GM06990 (cell line): ENCODE measurements at regions not wholly inside any gene's neighbourhood (a gene's known extent, or its start where the extent isn't known, plus 50 kb on each side); places are given as distances from the start of the nearest gene placed in this dataset.

ENCODE experiments used
- DNase-seq: peaks from one replicate; pipeline ENCODE4 v3.0.0-alpha.2; 2011; ENCODE audit not compliant: insufficient read length; ENCODE audit errors: extremely low read depth
- H3K27me3 ChIP-seq: replicated peaks from 2 replicates; pipeline ENCODE4 v1.6.0; 2011; ENCODE audit warnings: low read length; ENCODE audit not compliant: control insufficient read depth, insufficient read depth
- H3K36me3 ChIP-seq: 2 replicates; pipeline ENCODE4 v1.5.1; 2011; ENCODE audit warnings: low read length; ENCODE audit not compliant: control insufficient read depth, insufficient read depth
- H3K4me3 ChIP-seq: replicated peaks from 2 replicates; pipeline ENCODE4 v1.5.1; 2011; ENCODE audit warnings: low read depth, mild to moderate bottlenecking, control low read depth, low read length
- CTCF ChIP-seq: IDR thresholded peaks from 2 replicates; pipeline ENCODE4 v1.5.1; 2011; ENCODE audit warnings: low read length, control low read depth, mild to moderate bottlenecking, inconsistent platforms; ENCODE audit not compliant: insufficient read depth, poor library complexity, severe bottlenecking

- H3K4me3 ChIP-seq = no peak overlapping the region
- TF ChIP-seq CTCF = no peak
Measured at GRCh38 chr1:166383137-166383536, 216.3 kb upstream of the FAM78B start.

DNA sequence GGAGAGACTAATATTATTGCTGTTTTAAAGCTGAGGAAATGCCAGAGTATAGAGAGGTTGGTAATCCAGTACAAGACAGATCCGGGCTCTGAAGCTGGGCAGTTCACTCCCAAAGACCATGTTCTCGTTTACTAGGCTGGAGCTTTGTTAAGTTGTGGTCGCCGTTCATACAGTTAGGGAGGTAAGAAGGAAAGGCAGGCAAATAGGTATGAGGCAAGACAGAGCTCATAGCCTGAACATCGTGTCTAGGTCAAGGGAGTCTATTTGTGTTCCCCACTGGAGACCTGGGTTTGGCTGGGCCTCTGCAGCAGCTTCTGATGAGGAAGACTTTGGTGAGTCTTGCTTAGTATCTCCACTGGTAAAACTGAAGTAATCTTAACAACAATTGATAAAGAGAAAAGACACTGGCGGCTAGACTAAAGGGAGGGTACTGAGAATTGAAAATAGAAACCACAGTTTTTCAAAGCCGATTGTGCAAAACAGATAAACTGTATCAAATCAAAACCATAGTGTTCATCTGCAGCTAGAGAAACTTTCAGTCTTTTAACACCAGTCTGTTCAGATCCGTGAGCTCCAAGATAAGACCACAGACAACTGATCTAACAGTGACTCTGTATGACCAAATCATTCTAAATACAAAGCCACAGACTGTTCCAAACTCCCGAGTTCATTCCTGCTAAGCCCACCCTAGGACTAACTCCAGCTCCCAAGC is 217.0 kb upstream of the FAM78B start:
- no peaks in the 10 kb centered on the region for H3K36me3 ChIP-seq
- H3K27me3 ChIP-seq = no peaks in the 10 kb centered on the region
- no peak for DNase-seq
- no peak overlapping the region for H3K4me3 ChIP-seq
- no peak for TF ChIP-seq CTCF

More at GRCh38 chr1:166383137-166383536, 216.3 kb upstream of the FAM78B start:
- Histone ChIP-seq H3K27me3 (no peaks in the 10 kb centered on the region), H3K36me3 (no peaks in the 10 kb centered on the region)
- DNase-seq = no peak

- DNase-seq = no peak
- Histone ChIP-seq H3K27me3 (peaks cover 2% of the 10 kb centered on the region; the same call in 1 of the 2 replicates), H3K4me3 (no peak overlapping the region), H3K36me3 (no peaks in the 10 kb centered on the region)
- TF ChIP-seq CTCF = no peak
Measured at GRCh38 chr1:166384948-166385347, 218.1 kb upstream of the FAM78B start.

GRCh38 chr1:166390366-166391033 is 223.7 kb upstream of the FAM78B start:
- H3K36me3 ChIP-seq = no peaks in the 10 kb centered on the region
- DNase-seq = no peak
- H3K27me3 ChIP-seq = peaks cover 2% of the 10 kb centered on the region; the same call in 1 of the 2 replicates
- no peak for TF ChIP-seq CTCF
- no peak overlapping the region for H3K4me3 ChIP-seq

DNA sequence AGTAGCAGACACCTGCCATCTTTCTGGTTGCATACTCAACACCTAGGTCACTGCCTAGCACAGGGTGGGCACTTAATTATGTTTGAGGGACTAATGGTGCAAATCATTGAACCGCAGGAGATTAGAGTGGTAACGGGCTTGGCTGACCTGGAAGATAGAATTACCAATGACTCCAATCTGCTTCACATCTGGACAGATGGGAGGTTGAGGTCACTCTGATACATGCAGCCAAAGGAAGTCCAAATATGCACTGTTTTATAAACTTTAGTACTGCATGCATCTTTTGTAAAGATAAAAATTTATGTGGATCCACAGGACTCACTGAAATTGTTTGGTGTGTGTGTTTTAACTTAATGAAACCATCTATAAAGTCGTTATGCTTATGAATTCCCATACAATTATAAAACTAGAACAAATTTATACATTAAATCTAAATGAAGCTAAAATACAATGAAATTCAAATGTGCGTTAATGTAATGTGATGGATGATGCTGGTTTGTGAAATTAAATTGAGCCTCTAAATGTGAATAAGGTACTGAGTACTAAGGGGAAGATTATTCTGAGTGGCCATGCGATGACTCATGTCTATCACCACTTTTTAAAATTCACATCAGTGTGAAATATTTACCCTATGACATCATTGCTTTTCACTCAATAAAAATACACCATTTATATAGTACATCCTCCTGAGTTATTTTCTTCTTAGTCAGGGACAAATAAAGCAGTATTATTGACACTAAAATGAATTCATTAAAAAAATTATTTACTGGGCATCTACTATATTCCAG is 224.7 kb upstream of the FAM78B start:
- Histone ChIP-seq H3K36me3 (no peaks in the 10 kb centered on the region), H3K27me3 (peaks cover 2% of the 10 kb centered on the region; the same call in 1 of the 2 replicates), H3K4me3 (no peak overlapping the region)
- DNase-seq = no peak
- TF ChIP-seq CTCF = no peak
